KMS-11 (cell line): ENCODE measurements at regions not wholly inside any gene's neighbourhood (a gene's known extent, or its start where the extent isn't known, plus 50 kb on each side); places are given as distances from the start of the nearest gene placed in this dataset.

Experiments used
- H2AFZ ChIP-seq: fragments of 200-600 bp; sonication (generic); 2 replicates; pipeline ENCODE4 v1.6.1; 2016; ENCODE audit warnings: antibody characterized with exemption, mixed run types, low read depth
- H3K27ac ChIP-seq: fragments of 200-600 bp; sonication (generic); 2 replicates; pipeline ENCODE4 v1.6.1; 2016; ENCODE audit warnings: mild to moderate bottlenecking, mixed run types
- H3K27me3 ChIP-seq: fragments of 200-600 bp; sonication (generic); 2 replicates; pipeline ENCODE4 v1.6.1; 2017; ENCODE audit warnings: mild to moderate bottlenecking, low read depth, mixed run types, moderate library complexity; ENCODE audit not compliant: insufficient read depth
- H3K36me3 ChIP-seq: fragments of 200-600 bp; sonication (generic); 2 replicates; pipeline ENCODE4 v1.6.1; 2017; ENCODE audit warnings: mild to moderate bottlenecking, mixed run types; ENCODE audit not compliant: insufficient read depth
- H3K4me1 ChIP-seq: fragments of 200-600 bp; sonication (generic); 2 replicates; pipeline ENCODE4 v1.6.1; 2016; ENCODE audit warnings: mild to moderate bottlenecking, low read depth, mixed run types; ENCODE audit not compliant: poor library complexity, severe bottlenecking
- H3K4me2 ChIP-seq: fragments of 200-600 bp; sonication (generic); 2 replicates; pipeline ENCODE4 v1.7.0; 2016; ENCODE audit warnings: mild to moderate bottlenecking, mixed run types
- H3K4me3 ChIP-seq: fragments of 200-600 bp; sonication (generic); IDR thresholded peaks from 2 replicates; pipeline ENCODE4 v1.6.1; 2017; ENCODE audit warnings: low read depth, low read length, mixed read lengths; ENCODE audit not compliant: insufficient read depth
- H3K79me2 ChIP-seq: fragments of 200-600 bp; sonication (generic); 2 replicates; pipeline ENCODE4 v1.6.1; 2016; ENCODE audit warnings: low read depth, mixed run types; ENCODE audit not compliant: insufficient read depth
- H3K9ac ChIP-seq: fragments of 200-600 bp; sonication (generic); 2 replicates; pipeline ENCODE4 v1.6.1; 2016; ENCODE audit warnings: mild to moderate bottlenecking, mixed run types
- H4K20me1 ChIP-seq: fragments of 200-600 bp; sonication (generic); 2 replicates; pipeline ENCODE4 v1.6.1; 2016; ENCODE audit warnings: mild to moderate bottlenecking, mixed run types; ENCODE audit not compliant: insufficient read depth
- TF ChIP-seq, protein P1 (sequence below): fragments of 200-600 bp; sonication (generic); conservative IDR thresholded peaks from 2 replicates; pipeline ENCODE4 v1.6.1; 2017; ENCODE audit warnings: low read depth, mild to moderate bottlenecking, antibody characterized with exemption, low read length, moderate library complexity, mixed read lengths

DNA sequence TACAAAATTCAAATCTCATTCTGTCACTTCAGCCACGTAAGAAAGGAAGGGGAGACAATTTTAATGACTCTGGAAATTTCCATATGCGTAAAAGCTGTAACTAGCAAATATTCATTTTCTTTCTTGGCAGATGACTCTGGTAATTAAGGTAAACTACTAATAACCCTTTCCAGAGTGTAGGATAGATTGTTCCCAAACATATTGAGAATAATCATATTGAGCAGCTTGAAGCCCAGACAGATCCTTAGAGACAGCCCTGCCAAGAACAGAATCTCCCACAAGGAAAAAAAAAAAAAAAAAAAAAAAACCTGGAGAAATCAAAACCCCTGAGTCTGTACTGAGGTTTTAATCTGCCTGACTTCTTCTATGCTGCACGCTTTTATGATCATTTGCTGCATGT lies 163.6 kb upstream of the TMPO start:
- H4K20me1 ChIP-seq, result no peaks in the 10 kb centered on the region
- no peaks in the 10 kb centered on the region for H3K4me1 ChIP-seq
- no peaks in the 10 kb centered on the region; the same call in 1 of the 2 replicates for H3K36me3 ChIP-seq
- no peak overlapping the region for H2AFZ ChIP-seq
- no peaks in the 10 kb centered on the region for H3K27me3 ChIP-seq
- H3K9ac ChIP-seq, result no peak overlapping the region
- no peaks in the 10 kb centered on the region for H3K79me2 ChIP-seq
- no peak overlapping the region for H3K27ac ChIP-seq
- TF ChIP-seq, protein P1, sequence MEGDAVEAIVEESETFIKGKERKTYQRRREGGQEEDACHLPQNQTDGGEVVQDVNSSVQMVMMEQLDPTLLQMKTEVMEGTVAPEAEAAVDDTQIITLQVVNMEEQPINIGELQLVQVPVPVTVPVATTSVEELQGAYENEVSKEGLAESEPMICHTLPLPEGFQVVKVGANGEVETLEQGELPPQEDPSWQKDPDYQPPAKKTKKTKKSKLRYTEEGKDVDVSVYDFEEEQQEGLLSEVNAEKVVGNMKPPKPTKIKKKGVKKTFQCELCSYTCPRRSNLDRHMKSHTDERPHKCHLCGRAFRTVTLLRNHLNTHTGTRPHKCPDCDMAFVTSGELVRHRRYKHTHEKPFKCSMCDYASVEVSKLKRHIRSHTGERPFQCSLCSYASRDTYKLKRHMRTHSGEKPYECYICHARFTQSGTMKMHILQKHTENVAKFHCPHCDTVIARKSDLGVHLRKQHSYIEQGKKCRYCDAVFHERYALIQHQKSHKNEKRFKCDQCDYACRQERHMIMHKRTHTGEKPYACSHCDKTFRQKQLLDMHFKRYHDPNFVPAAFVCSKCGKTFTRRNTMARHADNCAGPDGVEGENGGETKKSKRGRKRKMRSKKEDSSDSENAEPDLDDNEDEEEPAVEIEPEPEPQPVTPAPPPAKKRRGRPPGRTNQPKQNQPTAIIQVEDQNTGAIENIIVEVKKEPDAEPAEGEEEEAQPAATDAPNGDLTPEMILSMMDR, result no peak
- no peak overlapping the region for H3K4me2 ChIP-seq
- H3K4me3 ChIP-seq, result no peak overlapping the region

DNA sequence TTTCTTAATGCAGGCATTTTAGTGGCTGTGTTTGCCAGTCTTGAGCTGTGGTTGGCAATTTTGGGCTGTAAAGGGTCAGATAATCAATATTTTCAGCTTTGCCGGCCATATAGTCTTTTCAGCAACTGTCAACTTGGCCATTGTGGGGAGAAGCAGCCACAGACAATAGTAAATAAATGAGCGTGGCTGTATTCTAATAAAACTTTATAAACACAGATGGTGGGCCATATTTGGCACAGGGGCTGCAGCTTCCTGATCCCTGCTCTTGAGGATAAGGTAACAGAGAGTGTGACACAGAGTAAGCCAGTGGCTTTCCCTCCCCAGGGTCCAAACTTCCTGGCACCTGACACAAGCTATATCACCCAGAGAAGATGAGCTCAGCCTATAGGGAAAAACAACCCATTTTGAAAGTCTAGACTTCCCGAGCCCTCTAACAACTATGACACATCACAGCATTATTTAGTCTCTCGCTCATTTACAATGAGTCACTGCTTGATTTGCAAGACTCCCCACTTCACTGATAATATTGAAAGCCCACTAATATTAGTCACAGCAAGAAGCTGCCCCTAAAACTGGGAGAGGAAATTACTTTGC lies 163.1 kb upstream of the TMPO start:
- H3K79me2 ChIP-seq, result no peaks in the 10 kb centered on the region
- H3K27ac ChIP-seq, result no peak overlapping the region
- TF ChIP-seq, protein P1, result no peak
- H3K36me3 ChIP-seq, result no peaks in the 10 kb centered on the region; the same call in 1 of the 2 replicates
- H3K4me1 ChIP-seq, result no peaks in the 10 kb centered on the region
- H2AFZ ChIP-seq, result no peak overlapping the region
- H3K9ac ChIP-seq, result no peak overlapping the region
- no peak overlapping the region for H3K4me3 ChIP-seq
- no peak overlapping the region for H3K4me2 ChIP-seq
- no peaks in the 10 kb centered on the region for H3K27me3 ChIP-seq
- no peaks in the 10 kb centered on the region for H4K20me1 ChIP-seq

DNA sequence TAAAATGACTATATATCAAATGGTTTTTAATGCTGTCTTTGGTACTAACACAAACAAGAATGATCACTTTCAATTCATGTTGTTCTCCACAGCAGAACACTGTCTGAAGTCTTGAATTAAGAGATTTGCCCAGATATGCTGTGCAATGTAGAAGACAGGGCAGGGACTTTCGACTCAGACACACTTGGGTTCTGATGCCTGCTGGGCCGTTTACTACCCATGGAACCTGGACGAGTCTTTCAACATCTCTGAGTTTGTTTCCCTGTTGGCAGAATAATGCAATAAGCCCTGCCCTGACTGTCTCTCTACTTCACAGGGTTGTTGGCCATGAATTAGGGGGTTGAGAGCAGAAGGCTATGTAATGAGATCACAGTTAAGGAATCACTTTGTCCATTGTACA lies 162.6 kb upstream of the TMPO start:
- Histone ChIP-seq H3K4me3 (no peak overlapping the region), H3K9ac (no peak overlapping the region), H3K79me2 (no peaks in the 10 kb centered on the region), H4K20me1 (no peaks in the 10 kb centered on the region), H3K4me2 (no peak overlapping the region), H2AFZ (no peak overlapping the region), H3K27ac (no peak overlapping the region), H3K27me3 (no peaks in the 10 kb centered on the region), H3K4me1 (no peaks in the 10 kb centered on the region), H3K36me3 (no peaks in the 10 kb centered on the region; the same call in 1 of the 2 replicates)
- TF ChIP-seq, protein P1, result no peak

DNA sequence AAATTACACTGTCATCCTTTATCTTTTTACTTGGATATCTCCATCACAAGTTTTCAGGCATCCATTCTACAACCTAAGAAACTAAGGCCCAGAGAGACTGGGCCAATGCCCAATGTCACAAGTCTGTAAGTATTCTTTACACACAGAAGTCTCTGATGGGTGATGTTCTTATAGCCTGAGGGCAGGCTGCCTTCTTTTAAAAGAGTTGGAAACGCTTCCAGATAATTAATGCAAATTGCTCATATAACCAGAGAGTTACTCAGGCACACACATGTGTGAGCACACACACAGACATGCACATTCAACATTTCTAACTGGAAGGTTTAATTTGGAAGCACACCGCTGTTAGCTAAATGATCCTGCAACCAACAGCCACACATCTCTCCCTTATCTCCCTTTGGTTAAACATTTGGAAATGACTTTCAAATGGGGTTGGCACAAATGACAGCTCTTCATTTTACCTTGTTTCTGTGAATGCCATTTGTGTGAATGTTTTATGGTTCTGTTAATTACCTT lies 160.8 kb upstream of the TMPO start:
- Histone ChIP-seq H3K27me3 (no peaks in the 10 kb centered on the region), H3K4me3 (no peak overlapping the region), H3K4me1 (no peaks in the 10 kb centered on the region), H3K36me3 (no peaks in the 10 kb centered on the region; the same call in 1 of the 2 replicates), H3K27ac (no peak overlapping the region), H4K20me1 (no peaks in the 10 kb centered on the region), H2AFZ (no peak overlapping the region), H3K9ac (no peak overlapping the region), H3K4me2 (no peak overlapping the region), H3K79me2 (no peaks in the 10 kb centered on the region)
- TF ChIP-seq, protein P1, result no peak
